Neural cell (in vitro differentiated cells): ENCODE measurements at regions not wholly inside any gene's neighbourhood (a gene's known extent, or its start where the extent isn't known, plus 50 kb on each side); places are given as distances from the start of the nearest gene placed in this dataset.

ENCODE experiments used
- CTCF ChIP-seq: fragments of 450-650 bp; IDR thresholded peaks from 2 replicates; pipeline ENCODE4 v1.5.1; 2014; ENCODE audit warnings: antibody characterized with exemption, mild to moderate bottlenecking, moderate library complexity; ENCODE audit not compliant: poor library complexity, severe bottlenecking
- EP300 ChIP-seq: fragments of 450-650 bp; conservative IDR thresholded peaks from 2 replicates; pipeline ENCODE4 v1.6.1; 2014; ENCODE audit warnings: antibody characterized with exemption, mild to moderate bottlenecking, moderate library complexity; ENCODE audit not compliant: poor library complexity, severe bottlenecking
- EZH2 ChIP-seq: fragments of 200-600, 300-800 bp; shearing (Covaris generic), sonication (generic); IDR thresholded peaks from 2 replicates; pipeline ENCODE4 v1.6.1; 2014; ENCODE audit warnings: antibody characterized with exemption, low read length, borderline replicate concordance, mild to moderate bottlenecking; ENCODE audit not compliant: insufficient read depth, poor library complexity, severe bottlenecking
- MXI1 ChIP-seq: fragments of 450-650 bp; conservative IDR thresholded peaks from 2 replicates; pipeline ENCODE4 v1.6.1; 2014; ENCODE audit warnings: antibody characterized with exemption, mild to moderate bottlenecking; ENCODE audit not compliant: poor library complexity, severe bottlenecking
- POLR2AphosphoS5 ChIP-seq: IDR thresholded peaks from 2 replicates; pipeline ENCODE4 v1.6.1; 2012
- REST ChIP-seq: IDR thresholded peaks from 2 replicates; pipeline ENCODE4 v1.6.1; 2012; ENCODE audit warnings: borderline replicate concordance
- SMC3 ChIP-seq: fragments of 450-650 bp; conservative IDR thresholded peaks from 2 replicates; pipeline ENCODE4 v1.6.1; 2014; ENCODE audit warnings: antibody characterized with exemption, mild to moderate bottlenecking, moderate library complexity; ENCODE audit not compliant: poor library complexity
- TAF1 ChIP-seq: IDR thresholded peaks from 2 replicates; pipeline ENCODE4 v1.6.1; 2012; ENCODE audit warnings: low read depth

DNA sequence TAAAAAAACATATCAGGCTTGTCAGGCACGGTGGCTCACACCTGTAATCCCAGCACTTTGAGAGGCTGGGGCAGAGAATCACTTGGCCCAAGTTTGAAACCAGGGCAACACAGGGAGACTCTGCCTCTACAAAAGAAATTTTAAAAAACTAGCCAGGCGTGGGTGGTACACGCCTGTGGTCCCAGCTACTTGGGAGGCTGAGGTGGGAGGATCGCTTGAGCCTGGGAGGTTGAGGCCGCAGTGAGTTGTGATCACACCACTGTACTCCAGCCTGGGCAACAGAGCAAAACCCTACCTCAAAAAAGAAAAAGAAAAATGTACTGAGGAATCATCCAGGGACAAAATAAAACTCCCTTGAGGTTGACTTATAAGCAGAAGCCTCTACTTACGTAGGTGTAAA is 149.9 kb upstream of the KLF14 start:
- TF ChIP-seq CTCF (no peak), REST (no peak), POLR2AphosphoS5 (no peak), MXI1 (no peak), EP300 (no peak), SMC3 (no peak), TAF1 (no peak), EZH2 (no peak)
